Mammary epithelial cell (primary cell): ENCODE measurements at regions not wholly inside any gene's neighbourhood (a gene's known extent, or its start where the extent isn't known, plus 50 kb on each side); places are given as distances from the start of the nearest gene placed in this dataset.

ENCODE experiments used
- CTCF ChIP-seq, 2 donors: IDR thresholded peaks in 1 of 2; conservative IDR thresholded peaks in 1 of 2; 2 replicates each; pipeline ENCODE4 v1.5.1; 2011 to 2012; ENCODE audit warnings: inconsistent platforms in 2 of 2, low read length in 2 of 2, mild to moderate bottlenecking in 2 of 2, control low read depth in 1 of 2, low read depth in 1 of 2; ENCODE audit not compliant: insufficient read depth in 1 of 2; ENCODE audit errors: extremely low read depth in 1 of 2
- EZH2 ChIP-seq: IDR thresholded peaks from 2 replicates; pipeline ENCODE4 v1.6.1; 2012; ENCODE audit warnings: low read length, inconsistent platforms, borderline replicate concordance

GRCh38 chr12:39239490-39240486, 203.1 kb downstream of the KIF21A start:
- TF ChIP-seq CTCF (conservative IDR thresholded peaks at IDR 0.05 in 1 of 2, IDR thresholded peaks at IDR 0.05 in 1 of 2; ENCODE audit: extremely low read depth in 1 of 2, insufficient read depth in 1 of 2, low read depth in 1 of 2, low read length in 2 of 2) (no peak), EZH2 (no peak)
